H1 (cell line): ENCODE measurements at regions not wholly inside any gene's neighbourhood (a gene's known extent, or its start where the extent isn't known, plus 50 kb on each side); places are given as distances from the start of the nearest gene placed in this dataset.

Experiments used
- CREB1 ChIP-seq: IDR thresholded peaks from 2 replicates; pipeline ENCODE4 v1.6.1; 2012; ENCODE audit warnings: inconsistent platforms
- EP300 ChIP-seq, 2 experiments: IDR thresholded peaks; 1 replicate in 1 of 2; 2 replicates in 1 of 2; pipeline ENCODE4 v1.6.1; 2011 to 2012; ENCODE audit warnings: low read depth in 2 of 2, low read length in 2 of 2, mild to moderate bottlenecking in 2 of 2, borderline replicate concordance in 1 of 2, inconsistent platforms in 1 of 2, moderate library complexity in 1 of 2
- EZH2 ChIP-seq: fragments of 200-600 bp; sonication (generic); IDR thresholded peaks from 2 replicates; pipeline ENCODE4 v1.7.1; 2012; ENCODE audit warnings: low read depth, mild to moderate bottlenecking, moderate library complexity, low read length, inconsistent platforms; ENCODE audit not compliant: severe bottlenecking
- GTF2F1 ChIP-seq: IDR thresholded peaks from 2 replicates; pipeline ENCODE4 v1.6.1; 2012; ENCODE audit warnings: low read depth, low read length, improper control_type of control experiment, borderline replicate concordance
- JUND ChIP-seq: IDR thresholded peaks from 2 replicates; pipeline ENCODE4 v1.6.1; 2011; ENCODE audit warnings: mild to moderate bottlenecking, improper control_type of control experiment, low read length
- KDM5A ChIP-seq: fragments of 200-600 bp; IDR thresholded peaks from 2 replicates; pipeline ENCODE4 v1.7.1; 2012; ENCODE audit warnings: mild to moderate bottlenecking, low read length, inconsistent platforms, mixed read lengths
- NANOG ChIP-seq: IDR thresholded peaks from 2 replicates; pipeline ENCODE4 v1.6.1; 2011; ENCODE audit warnings: low read length, low read depth, mild to moderate bottlenecking, inconsistent platforms; ENCODE audit not compliant: insufficient read depth, poor library complexity, severe bottlenecking
- PHF8 ChIP-seq: fragments of 200-600 bp; sonication (generic); conservative IDR thresholded peaks from 2 replicates; pipeline ENCODE4 v1.7.1; 2012; ENCODE audit warnings: low read depth, mild to moderate bottlenecking, inconsistent platforms, low read length, moderate library complexity
- POLR2A ChIP-seq, 2 experiments: IDR thresholded peaks; 1 replicate in 1 of 2; 2 replicates in 1 of 2; pipeline ENCODE4 v1.6.1; 2011; ENCODE audit warnings: low read depth in 2 of 2, low read length in 2 of 2, mild to moderate bottlenecking in 2 of 2; ENCODE audit errors: control extremely low read depth in 1 of 2
- TAF7 ChIP-seq: optimal IDR thresholded peaks from 2 replicates; pipeline ENCODE3; 2011; ENCODE audit warnings: low read depth, mild to moderate bottlenecking, inconsistent platforms, low read length, moderate library complexity, borderline replicate concordance
- TEAD4 ChIP-seq: IDR thresholded peaks from 2 replicates; pipeline ENCODE4 v1.6.1; 2012; ENCODE audit warnings: low read depth, low read length, inconsistent platforms, mixed read lengths
- TF ChIP-seq, protein P1 (sequence below): IDR thresholded peaks from 2 replicates; pipeline ENCODE4 v1.6.1; 2011; ENCODE audit warnings: low read depth, mild to moderate bottlenecking, low read length; ENCODE audit not compliant: insufficient read depth
- TF ChIP-seq, protein P2 (sequence below), 3 experiments: IDR thresholded peaks; 1 replicate in 2 of 3; 2 replicates in 1 of 3; pipeline versions ENCODE4 v1.5.1 to v1.6.1; 2011; ENCODE audit warnings: low read length in 3 of 3, mild to moderate bottlenecking in 3 of 3, inconsistent platforms in 2 of 3, low read depth in 1 of 3, moderate library complexity in 1 of 3; ENCODE audit not compliant: insufficient read depth in 1 of 3; ENCODE audit errors: control extremely low read depth in 1 of 3
- TF ChIP-seq, protein P3 (sequence below): IDR thresholded peaks from 2 replicates; pipeline ENCODE4 v1.6.1; 2012; ENCODE audit warnings: low read length, inconsistent platforms

DNA sequence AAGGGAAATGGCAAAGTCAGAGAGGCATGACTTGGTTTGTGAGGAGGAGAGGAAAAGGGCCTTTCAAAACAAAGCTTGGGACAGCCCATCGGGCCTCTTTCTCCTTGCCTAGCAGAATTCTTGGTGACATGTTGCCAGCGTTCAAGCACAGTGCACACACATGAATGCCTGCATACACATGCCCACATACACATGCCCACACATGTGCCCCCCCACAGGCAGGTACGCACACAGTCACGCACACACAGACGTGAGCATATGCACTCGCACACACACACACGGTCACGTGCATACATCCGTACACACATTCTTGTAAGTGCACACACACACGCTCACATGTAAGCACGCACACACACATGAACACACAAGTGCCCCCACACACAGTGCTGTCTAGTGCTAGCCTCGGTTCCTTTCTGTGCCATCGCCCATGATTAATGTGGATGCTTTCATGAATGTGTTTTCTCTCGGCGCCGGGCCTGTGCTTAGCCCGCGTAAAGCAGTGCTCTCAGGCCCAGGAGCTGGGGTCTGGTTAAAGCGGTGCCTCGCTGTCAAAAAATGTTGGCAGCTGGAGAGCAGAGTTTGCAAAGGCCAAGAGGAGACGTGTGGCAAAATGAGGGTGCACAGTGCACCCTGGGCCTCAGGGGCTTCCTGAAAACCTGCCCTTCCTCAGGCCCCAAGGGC is 328.8 kb upstream of the DIO3 start:
- TF ChIP-seq PHF8 (no peak), NANOG (no peak), CREB1 (no peak), EZH2 (no peak), EP300 (IDR thresholded peaks at IDR 0.05; ENCODE audit: borderline replicate concordance in 1 of 2, low read depth in 2 of 2, low read length in 2 of 2) (no peak), JUND (no peak), TAF7 (no peak), POLR2A (IDR thresholded peaks at IDR 0.05; ENCODE audit: control extremely low read depth in 1 of 2, low read depth in 2 of 2, low read length in 2 of 2) (no peak), KDM5A (no peak), GTF2F1 (no peak), TEAD4 (no peak)
- TF ChIP-seq, protein P1, sequence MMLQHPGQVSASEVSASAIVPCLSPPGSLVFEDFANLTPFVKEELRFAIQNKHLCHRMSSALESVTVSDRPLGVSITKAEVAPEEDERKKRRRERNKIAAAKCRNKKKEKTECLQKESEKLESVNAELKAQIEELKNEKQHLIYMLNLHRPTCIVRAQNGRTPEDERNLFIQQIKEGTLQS: no peak
- TF ChIP-seq, protein P2, sequence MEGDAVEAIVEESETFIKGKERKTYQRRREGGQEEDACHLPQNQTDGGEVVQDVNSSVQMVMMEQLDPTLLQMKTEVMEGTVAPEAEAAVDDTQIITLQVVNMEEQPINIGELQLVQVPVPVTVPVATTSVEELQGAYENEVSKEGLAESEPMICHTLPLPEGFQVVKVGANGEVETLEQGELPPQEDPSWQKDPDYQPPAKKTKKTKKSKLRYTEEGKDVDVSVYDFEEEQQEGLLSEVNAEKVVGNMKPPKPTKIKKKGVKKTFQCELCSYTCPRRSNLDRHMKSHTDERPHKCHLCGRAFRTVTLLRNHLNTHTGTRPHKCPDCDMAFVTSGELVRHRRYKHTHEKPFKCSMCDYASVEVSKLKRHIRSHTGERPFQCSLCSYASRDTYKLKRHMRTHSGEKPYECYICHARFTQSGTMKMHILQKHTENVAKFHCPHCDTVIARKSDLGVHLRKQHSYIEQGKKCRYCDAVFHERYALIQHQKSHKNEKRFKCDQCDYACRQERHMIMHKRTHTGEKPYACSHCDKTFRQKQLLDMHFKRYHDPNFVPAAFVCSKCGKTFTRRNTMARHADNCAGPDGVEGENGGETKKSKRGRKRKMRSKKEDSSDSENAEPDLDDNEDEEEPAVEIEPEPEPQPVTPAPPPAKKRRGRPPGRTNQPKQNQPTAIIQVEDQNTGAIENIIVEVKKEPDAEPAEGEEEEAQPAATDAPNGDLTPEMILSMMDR (IDR thresholded peaks at IDR 0.05; ENCODE audit: control extremely low read depth in 1 of 3, insufficient read depth in 1 of 3, low read depth in 1 of 3, low read length in 3 of 3): no peak
- TF ChIP-seq, protein P3, sequence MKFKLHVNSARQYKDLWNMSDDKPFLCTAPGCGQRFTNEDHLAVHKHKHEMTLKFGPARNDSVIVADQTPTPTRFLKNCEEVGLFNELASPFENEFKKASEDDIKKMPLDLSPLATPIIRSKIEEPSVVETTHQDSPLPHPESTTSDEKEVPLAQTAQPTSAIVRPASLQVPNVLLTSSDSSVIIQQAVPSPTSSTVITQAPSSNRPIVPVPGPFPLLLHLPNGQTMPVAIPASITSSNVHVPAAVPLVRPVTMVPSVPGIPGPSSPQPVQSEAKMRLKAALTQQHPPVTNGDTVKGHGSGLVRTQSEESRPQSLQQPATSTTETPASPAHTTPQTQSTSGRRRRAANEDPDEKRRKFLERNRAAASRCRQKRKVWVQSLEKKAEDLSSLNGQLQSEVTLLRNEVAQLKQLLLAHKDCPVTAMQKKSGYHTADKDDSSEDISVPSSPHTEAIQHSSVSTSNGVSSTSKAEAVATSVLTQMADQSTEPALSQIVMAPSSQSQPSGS: no peak
